ENCODE measurements at regions not wholly inside any gene's neighbourhood (a gene's known extent, or its start where the extent isn't known, plus 50 kb on each side); places are given as distances from the start of the nearest gene placed in this dataset.

DNA sequence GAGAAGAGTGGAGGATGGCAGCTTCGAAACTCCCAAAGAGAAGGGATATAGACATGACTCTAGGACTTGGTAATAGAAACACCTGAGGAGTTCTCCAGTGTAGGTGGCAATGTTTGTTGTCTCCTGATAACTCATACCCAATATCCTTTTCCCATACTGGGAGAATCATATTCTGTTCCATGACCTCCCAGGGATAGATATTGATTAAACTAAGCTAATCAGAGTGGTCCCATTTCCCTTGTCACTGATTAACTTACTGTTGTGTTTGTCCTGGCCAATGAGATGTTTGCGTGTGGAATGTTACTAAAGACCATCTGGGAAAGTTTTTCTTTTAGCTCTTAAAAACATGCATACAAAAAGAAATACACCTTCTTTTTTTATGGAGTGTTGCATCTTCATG is 85.6 kb downstream of the RPL22L1 start:
- no peak overlapping the region for H3K9ac ChIP-seq (ENCODE audit: insufficient read depth, low read length, poor library complexity, severe bottlenecking)
- TF ChIP-seq, protein P1, sequence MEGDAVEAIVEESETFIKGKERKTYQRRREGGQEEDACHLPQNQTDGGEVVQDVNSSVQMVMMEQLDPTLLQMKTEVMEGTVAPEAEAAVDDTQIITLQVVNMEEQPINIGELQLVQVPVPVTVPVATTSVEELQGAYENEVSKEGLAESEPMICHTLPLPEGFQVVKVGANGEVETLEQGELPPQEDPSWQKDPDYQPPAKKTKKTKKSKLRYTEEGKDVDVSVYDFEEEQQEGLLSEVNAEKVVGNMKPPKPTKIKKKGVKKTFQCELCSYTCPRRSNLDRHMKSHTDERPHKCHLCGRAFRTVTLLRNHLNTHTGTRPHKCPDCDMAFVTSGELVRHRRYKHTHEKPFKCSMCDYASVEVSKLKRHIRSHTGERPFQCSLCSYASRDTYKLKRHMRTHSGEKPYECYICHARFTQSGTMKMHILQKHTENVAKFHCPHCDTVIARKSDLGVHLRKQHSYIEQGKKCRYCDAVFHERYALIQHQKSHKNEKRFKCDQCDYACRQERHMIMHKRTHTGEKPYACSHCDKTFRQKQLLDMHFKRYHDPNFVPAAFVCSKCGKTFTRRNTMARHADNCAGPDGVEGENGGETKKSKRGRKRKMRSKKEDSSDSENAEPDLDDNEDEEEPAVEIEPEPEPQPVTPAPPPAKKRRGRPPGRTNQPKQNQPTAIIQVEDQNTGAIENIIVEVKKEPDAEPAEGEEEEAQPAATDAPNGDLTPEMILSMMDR (IDR thresholded peaks at IDR 0.05) = no peak
- peaks cover 1 to 5% (median 3%) of the 10 kb centered on the region in 3 donors for H3K27me3 Mint-ChIP-seq (ENCODE audit: low read depth in 3 of 3)

DNA sequence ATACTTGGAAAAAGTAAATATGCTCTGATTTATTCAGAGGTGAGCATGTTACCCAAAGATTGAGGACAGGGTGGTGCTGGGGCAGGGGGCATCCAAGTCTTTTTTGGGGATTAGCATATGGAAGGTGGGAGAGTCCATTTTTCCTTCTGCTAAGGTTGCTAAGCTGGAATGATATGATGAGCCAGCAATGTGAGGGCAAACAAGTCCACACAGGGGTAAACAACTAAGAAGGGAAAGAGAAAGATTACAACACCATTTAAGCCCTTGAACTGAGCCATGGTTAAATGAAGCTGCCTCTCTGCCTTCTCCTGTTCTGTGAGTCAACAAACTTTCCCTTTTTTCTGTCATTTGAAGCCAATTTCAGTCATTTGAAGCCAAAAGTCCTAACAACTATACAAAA is 89.0 kb downstream of the RPL22L1 start:
- H3K4me1 Mint-ChIP-seq = no peaks in the 10 kb centered on the region
- Histone ChIP-seq H4K20me1 (ENCODE audit: insufficient read depth, low read length) (no peaks in the 10 kb centered on the region), H3K27me3 (ENCODE audit: control insufficient read depth in 2 of 2, insufficient read depth in 2 of 2, low read length in 2 of 2) (no peaks in the 10 kb centered on the region), H3K9ac (ENCODE audit: insufficient read depth, low read length, poor library complexity, severe bottlenecking) (no peak overlapping the region), H3K4me1 (ENCODE audit: control insufficient read depth in 1 of 2, insufficient read depth in 2 of 2, low read length in 2 of 2) (no peaks in the 10 kb centered on the region), H3K4me3 (replicated peaks in 1 of 3; ENCODE audit: low read depth in 2 of 3, low read length in 3 of 3) (no peak overlapping the region), H3K36me3 (replicated peaks in 1 of 2; ENCODE audit: control insufficient read depth in 1 of 2, insufficient read depth in 2 of 2, low read length in 2 of 2) (no peaks in the 10 kb centered on the region), H3K9me3 (replicated peaks in 1 of 2; ENCODE audit: control insufficient read depth in 1 of 2, insufficient read depth in 1 of 2, low read length in 2 of 2) (no peaks in the 10 kb centered on the region), H3K4me2 (replicated peaks; ENCODE audit: extremely low read depth, low read length, poor library complexity, severe bottlenecking) (no peak overlapping the region), H3K27ac (ENCODE audit: low read depth in 1 of 2, low read length in 2 of 2) (no peak overlapping the region), H3K79me2 (ENCODE audit: insufficient read depth, low read length) (no peaks in the 10 kb centered on the region), H2AFZ (ENCODE audit: insufficient read depth, low read depth, low read length, poor library complexity, severe bottlenecking) (no peak overlapping the region)
- H3K9me3 Mint-ChIP-seq = peaks cover 0 to 14% (median 6%) of the 10 kb centered on the region in 7 donors
- intact Hi-C loops (cut with micrococcal nuclease) = no loop called here
- H3K27ac Mint-ChIP-seq = no peak overlapping the region
- peaks cover 0 to 7% (median 5%) of the 10 kb centered on the region in 3 donors for H3K27me3 Mint-ChIP-seq (ENCODE audit: low read depth in 3 of 3)
- TF ChIP-seq, protein P1 (IDR thresholded peaks at IDR 0.05) = no peak
- no peaks in the 10 kb centered on the region for H3K36me3 Mint-ChIP-seq
- DNase-seq = no peak
- H3K4me3 Mint-ChIP-seq = no peak overlapping the region

More for the DNA sequence above, 85.6 kb downstream of the RPL22L1 start:
- Histone ChIP-seq H3K4me2 (replicated peaks; ENCODE audit: extremely low read depth, low read length, poor library complexity, severe bottlenecking) (no peak overlapping the region), H2AFZ (ENCODE audit: insufficient read depth, low read depth, low read length, poor library complexity, severe bottlenecking) (no peak overlapping the region), H3K4me3 (replicated peaks in 1 of 3; ENCODE audit: low read depth in 2 of 3, low read length in 3 of 3) (no peak overlapping the region), H3K36me3 (replicated peaks in 1 of 2; ENCODE audit: control insufficient read depth in 1 of 2, insufficient read depth in 2 of 2, low read length in 2 of 2) (no peaks in the 10 kb centered on the region), H3K9me3 (replicated peaks in 1 of 2; ENCODE audit: control insufficient read depth in 1 of 2, insufficient read depth in 1 of 2, low read length in 2 of 2) (no peaks in the 10 kb centered on the region), H4K20me1 (ENCODE audit: insufficient read depth, low read length) (no peaks in the 10 kb centered on the region), H3K79me2 (ENCODE audit: insufficient read depth, low read length) (no peaks in the 10 kb centered on the region), H3K27ac (ENCODE audit: low read depth in 1 of 2, low read length in 2 of 2) (no peak overlapping the region), H3K4me1 (ENCODE audit: control insufficient read depth in 1 of 2, insufficient read depth in 2 of 2, low read length in 2 of 2) (no peaks in the 10 kb centered on the region), H3K27me3 (ENCODE audit: control insufficient read depth in 2 of 2, insufficient read depth in 2 of 2, low read length in 2 of 2) (no peaks in the 10 kb centered on the region)
- Mint-ChIP-seq H3K9me3 (peaks cover 0 to 9% (median 3%) of the 10 kb centered on the region in 7 donors), H3K36me3 (no peaks in the 10 kb centered on the region), H3K27ac (no peak overlapping the region), H3K4me3 (no peak overlapping the region), H3K4me1 (no peaks in the 10 kb centered on the region)
- WGBS (ENCODE audit: insufficient coverage) = no CpG with 5 or more reads among the region's 2 CpGs
- intact Hi-C loops (cut with micrococcal nuclease) = no loop called here
- no peak for DNase-seq
